ENCODE measurements at regions not wholly inside any gene's neighbourhood (a gene's known extent, or its start where the extent isn't known, plus 50 kb on each side); places are given as distances from the start of the nearest gene placed in this dataset.

GRCh38 chr1:30117685-30118084 is 605.7 kb downstream of the MATN1 start:
- TF ChIP-seq, protein P1, sequence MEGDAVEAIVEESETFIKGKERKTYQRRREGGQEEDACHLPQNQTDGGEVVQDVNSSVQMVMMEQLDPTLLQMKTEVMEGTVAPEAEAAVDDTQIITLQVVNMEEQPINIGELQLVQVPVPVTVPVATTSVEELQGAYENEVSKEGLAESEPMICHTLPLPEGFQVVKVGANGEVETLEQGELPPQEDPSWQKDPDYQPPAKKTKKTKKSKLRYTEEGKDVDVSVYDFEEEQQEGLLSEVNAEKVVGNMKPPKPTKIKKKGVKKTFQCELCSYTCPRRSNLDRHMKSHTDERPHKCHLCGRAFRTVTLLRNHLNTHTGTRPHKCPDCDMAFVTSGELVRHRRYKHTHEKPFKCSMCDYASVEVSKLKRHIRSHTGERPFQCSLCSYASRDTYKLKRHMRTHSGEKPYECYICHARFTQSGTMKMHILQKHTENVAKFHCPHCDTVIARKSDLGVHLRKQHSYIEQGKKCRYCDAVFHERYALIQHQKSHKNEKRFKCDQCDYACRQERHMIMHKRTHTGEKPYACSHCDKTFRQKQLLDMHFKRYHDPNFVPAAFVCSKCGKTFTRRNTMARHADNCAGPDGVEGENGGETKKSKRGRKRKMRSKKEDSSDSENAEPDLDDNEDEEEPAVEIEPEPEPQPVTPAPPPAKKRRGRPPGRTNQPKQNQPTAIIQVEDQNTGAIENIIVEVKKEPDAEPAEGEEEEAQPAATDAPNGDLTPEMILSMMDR (IDR thresholded peaks at IDR 0.05 in 8 of 11, conservative IDR thresholded peaks at IDR 0.05 in 3 of 11) = no peak
- no peak for TF ChIP-seq POLR2A (IDR thresholded peaks at IDR 0.05)

All from spleen (tissue), 7 donors.